GM12864 (cell line): ENCODE measurements at regions not wholly inside any gene's neighbourhood (a gene's known extent, or its start where the extent isn't known, plus 50 kb on each side); places are given as distances from the start of the nearest gene placed in this dataset.
A peak's percentile ranks its signal among the peaks of the same experiment; 100 is the strongest.

ENCODE experiments used
- DNase-seq: peaks from one replicate; pipeline ENCODE4 v3.0.0-alpha.2; 2011; ENCODE audit warnings: low read depth
- H3K4me3 ChIP-seq: 2 replicates; pipeline ENCODE4 v1.5.1; 2011; ENCODE audit warnings: mild to moderate bottlenecking, low read depth, low read length, control low read depth
- TF ChIP-seq, protein P1 (sequence below): IDR thresholded peaks from 2 replicates; pipeline ENCODE4 v1.5.1; 2011; ENCODE audit warnings: low read depth, mild to moderate bottlenecking, moderate library complexity, low read length, control low read depth, inconsistent platforms; ENCODE audit errors: missing control alignments

DNA sequence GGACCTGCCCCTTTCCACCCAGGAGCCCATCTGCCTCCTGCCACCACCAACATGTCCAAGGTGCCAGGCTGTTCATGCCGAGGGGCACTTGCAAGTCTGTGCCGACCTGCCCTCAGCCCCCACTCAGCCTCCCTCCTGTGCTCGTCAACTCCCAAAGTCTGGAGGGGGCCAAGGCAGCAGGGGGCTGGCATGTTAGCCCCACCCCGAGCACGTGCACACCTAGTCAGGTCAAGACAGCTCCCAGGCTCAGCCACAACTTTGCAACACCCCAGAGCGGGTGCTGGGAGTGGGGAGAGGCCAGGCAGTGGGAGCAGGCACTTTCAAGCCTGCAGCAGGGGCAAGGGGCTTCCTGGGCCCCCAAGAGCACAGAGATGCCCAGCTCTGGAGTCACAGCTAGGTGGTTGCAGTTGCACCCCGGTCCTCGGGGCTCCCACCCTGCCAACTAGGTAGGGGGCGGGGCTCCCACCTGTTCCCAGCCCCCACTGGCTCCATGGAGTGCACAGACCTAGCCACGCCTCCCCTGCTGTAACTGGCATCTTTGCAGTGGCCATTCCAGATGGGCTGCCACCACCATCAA lies 272.5 kb downstream of the CETN3 start:
- H3K4me3 ChIP-seq = no peak overlapping the region
- TF ChIP-seq, protein P1, sequence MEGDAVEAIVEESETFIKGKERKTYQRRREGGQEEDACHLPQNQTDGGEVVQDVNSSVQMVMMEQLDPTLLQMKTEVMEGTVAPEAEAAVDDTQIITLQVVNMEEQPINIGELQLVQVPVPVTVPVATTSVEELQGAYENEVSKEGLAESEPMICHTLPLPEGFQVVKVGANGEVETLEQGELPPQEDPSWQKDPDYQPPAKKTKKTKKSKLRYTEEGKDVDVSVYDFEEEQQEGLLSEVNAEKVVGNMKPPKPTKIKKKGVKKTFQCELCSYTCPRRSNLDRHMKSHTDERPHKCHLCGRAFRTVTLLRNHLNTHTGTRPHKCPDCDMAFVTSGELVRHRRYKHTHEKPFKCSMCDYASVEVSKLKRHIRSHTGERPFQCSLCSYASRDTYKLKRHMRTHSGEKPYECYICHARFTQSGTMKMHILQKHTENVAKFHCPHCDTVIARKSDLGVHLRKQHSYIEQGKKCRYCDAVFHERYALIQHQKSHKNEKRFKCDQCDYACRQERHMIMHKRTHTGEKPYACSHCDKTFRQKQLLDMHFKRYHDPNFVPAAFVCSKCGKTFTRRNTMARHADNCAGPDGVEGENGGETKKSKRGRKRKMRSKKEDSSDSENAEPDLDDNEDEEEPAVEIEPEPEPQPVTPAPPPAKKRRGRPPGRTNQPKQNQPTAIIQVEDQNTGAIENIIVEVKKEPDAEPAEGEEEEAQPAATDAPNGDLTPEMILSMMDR = no peak
- no peak for DNase-seq

DNA sequence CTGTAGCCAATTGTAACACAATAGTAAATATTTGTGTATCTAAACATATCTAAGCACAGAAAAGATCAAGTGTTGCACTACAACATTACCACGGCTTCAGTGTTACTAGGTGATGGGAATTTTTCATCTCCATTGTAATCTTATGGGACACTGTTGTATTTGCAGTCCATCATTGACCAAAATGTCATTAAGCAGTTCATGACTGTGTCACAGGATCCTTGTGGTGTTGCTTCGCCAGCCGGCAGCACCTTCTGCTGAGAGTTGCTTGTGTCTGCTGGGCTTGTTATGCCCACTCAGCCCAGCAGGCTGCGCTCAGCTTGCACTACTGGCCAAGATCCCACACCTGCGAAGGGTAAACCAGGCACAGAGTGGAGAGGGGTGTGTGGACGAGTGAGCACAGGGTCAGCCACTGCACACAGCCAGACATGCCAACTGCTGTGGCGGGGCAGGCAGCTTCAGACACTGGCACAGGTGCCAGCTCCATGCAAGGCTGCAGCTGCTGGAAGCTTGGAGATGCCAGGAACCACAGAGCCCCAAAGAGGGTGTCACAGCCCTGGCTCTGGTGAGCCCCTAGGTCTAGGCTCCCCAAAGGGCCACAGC lies 273.7 kb downstream of the CETN3 start:
- no peak for DNase-seq
- TF ChIP-seq, protein P1 = peak; percentile 65
- no peak overlapping the region for H3K4me3 ChIP-seq

DNA sequence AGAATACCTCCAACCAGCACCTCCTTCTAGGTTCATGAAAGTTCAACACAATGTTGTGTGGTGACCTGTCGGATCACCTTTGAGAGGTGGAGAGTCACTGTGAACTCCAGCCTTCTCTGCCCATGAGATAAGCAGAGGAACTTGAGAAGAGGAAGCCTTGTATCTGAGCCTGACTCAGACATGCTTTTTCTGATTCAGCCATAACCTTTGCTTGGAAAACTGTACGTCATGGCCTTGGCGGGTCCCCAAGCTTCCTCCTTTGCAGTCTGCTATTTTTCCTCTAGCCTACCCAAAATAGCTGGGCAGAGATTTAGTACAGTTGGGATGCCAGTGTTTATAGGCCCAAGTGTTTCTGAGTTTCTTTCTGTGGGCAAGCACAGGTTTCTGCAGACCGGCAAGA lies 274.7 kb downstream of the CETN3 start:
- no peak for DNase-seq
- H3K4me3 ChIP-seq = no peak overlapping the region
- TF ChIP-seq, protein P1 = no peak

DNA sequence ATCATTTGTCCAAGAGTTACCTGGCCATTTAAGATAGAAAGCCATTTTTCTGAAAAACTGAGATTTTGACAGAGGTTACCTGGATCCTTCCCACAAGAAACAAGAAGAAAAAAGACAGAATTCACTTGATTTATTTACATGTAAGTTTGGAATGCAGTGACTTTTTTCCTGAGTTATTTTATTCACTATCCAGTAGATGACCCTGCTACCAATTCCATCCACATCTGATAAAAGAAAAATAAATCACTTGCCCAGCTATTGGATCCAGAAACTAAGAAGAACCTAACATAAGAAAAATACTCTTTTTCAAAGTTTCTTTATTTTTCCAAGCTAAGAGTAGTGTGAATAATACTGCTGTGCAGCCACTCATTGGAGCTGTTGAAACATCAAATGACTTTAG lies 275.2 kb downstream of the CETN3 start:
- no peak overlapping the region for H3K4me3 ChIP-seq
- no peak for DNase-seq
- TF ChIP-seq, protein P1 = no peak

DNA sequence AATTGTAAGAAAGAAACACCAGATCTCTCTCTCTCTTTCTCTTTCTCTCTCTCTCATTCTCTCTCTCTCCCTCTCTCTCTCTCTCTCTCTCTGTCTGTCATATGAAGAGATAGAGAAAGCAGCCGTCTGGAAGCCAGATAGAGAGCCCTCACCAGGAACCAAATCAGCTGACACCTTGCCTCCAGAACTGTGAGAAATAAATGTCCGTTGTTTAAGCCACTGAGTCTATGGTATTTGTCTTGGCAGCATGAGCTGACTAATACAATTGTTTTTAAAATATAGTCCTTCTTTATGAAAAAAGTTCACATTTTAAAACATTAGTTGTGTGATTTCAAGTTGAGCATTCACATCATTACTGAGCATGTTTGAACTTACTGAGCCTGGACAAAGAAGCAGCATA lies 275.6 kb downstream of the CETN3 start:
- TF ChIP-seq, protein P1 = no peak
- DNase-seq = no peak
- no peak overlapping the region for H3K4me3 ChIP-seq

DNA sequence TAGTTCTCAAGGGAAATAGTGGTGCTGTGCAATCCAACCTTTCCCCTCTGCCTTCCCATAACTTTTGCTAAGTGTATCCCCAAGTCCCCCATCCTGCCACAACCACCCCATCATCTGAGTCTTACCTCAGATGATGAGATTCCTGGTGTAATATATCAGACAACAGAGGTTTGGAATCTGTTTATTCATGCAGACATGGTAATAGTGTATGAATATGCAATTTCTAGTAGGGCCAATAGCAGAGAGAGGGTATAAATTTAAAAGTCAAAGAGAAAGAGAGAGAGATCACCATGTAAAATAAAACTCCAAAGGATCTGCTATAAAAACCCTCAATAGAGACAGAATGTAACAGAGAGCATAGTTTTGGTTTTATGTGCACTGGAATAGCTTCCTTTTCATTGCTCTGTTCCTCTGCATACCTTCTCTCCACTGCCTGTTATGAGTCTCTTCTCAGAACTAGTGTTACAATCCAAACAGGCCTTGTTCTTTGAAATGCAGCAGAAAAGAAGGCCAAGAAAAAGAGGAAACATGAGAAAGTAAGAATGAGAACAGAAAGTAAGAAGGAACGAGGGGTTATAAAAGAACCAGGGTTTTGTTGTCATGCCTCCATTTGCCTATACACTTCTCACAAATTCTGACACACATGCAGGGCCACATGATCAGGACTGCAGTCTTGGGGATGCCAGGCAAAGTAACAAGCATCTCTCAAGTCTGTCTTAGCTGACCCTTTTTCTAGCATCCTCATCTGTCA lies 278.0 kb downstream of the CETN3 start:
- TF ChIP-seq, protein P1 = no peak
- peak; percentile 36 for DNase-seq
- no peak overlapping the region for H3K4me3 ChIP-seq
